Stimulated activated CD4-positive, alpha-beta T cell treated with anti-CD3 and anti-CD28 coated beads, Interleukin-1b, Interleukin-23, amount 100 ng/mL, for 1 hour (primary cell): ENCODE measurements at regions not wholly inside any gene's neighbourhood (a gene's known extent, or its start where the extent isn't known, plus 50 kb on each side); places are given as distances from the start of the nearest gene placed in this dataset.

Experiments used
- DNase-seq, 2 donors: peaks; one replicate each; pipeline ENCODE4 v3.0.0-alpha.2; 2020; ENCODE audit warnings: low read depth in 2 of 2

GRCh38 chr10:131445623-131446022 is 134.1 kb upstream of the TCERG1L start:
- DNase-seq: no peak

- no peak for DNase-seq
Observed at GRCh38 chr10:131446171-131446570, 134.7 kb upstream of the TCERG1L start.

- no peak for DNase-seq
Observed at GRCh38 chr10:131448171-131448570, 136.7 kb upstream of the TCERG1L start.

- no peak for DNase-seq
Observed at GRCh38 chr10:131448883-131449282, 137.4 kb upstream of the TCERG1L start.

GRCh38 chr10:131450216-131450765 is 138.8 kb upstream of the TCERG1L start:
- no peak for DNase-seq

- no peak for DNase-seq
Observed at GRCh38 chr10:131451407-131452015, 140.0 kb upstream of the TCERG1L start.

- no peak for DNase-seq
Observed at GRCh38 chr10:131452926-131453720, 141.6 kb upstream of the TCERG1L start.

- peak in 1 of 2 donors; percentile 46 for DNase-seq
Observed at GRCh38 chr10:131453721-131454634, 142.5 kb upstream of the TCERG1L start.

- no peak for DNase-seq
Observed at GRCh38 chr10:131456411-131456810, 144.9 kb upstream of the TCERG1L start.

- DNase-seq: no peak
Observed at GRCh38 chr10:131461093-131461492, 149.6 kb upstream of the TCERG1L start.

GRCh38 chr10:131464789-131465188 is 153.3 kb upstream of the TCERG1L start:
- no peak for DNase-seq

GRCh38 chr10:131469551-131469950 is 158.0 kb upstream of the TCERG1L start:
- no peak for DNase-seq

GRCh38 chr10:131473645-131474044 is 162.1 kb upstream of the TCERG1L start:
- no peak for DNase-seq

- DNase-seq: no peak
Observed at GRCh38 chr10:131474416-131474815, 162.9 kb upstream of the TCERG1L start.

GRCh38 chr10:131475043-131475442 is 163.5 kb upstream of the TCERG1L start:
- no peak for DNase-seq

- no peak for DNase-seq
Observed at GRCh38 chr10:131475803-131476202, 164.3 kb upstream of the TCERG1L start.

- no peak for DNase-seq
Observed at GRCh38 chr10:131477457-131478121, 166.1 kb upstream of the TCERG1L start.

GRCh38 chr10:131478377-131478989 is 167.0 kb upstream of the TCERG1L start:
- DNase-seq: no peak

- no peak for DNase-seq
Observed at GRCh38 chr10:131480066-131480465, 168.5 kb upstream of the TCERG1L start.

GRCh38 chr10:131480861-131481260 is 169.3 kb upstream of the TCERG1L start:
- DNase-seq: no peak

- DNase-seq: no peak
Observed at GRCh38 chr10:131485732-131486131, 174.2 kb upstream of the TCERG1L start.
